DMS79 (cell line): ENCODE measurements at regions not wholly inside any gene's neighbourhood (a gene's known extent, or its start where the extent isn't known, plus 50 kb on each side); places are given as distances from the start of the nearest gene placed in this dataset.
"Not testable (repeated sequence)": the region's sequence is repeated elsewhere in the genome, so short reads cannot be mapped to it uniquely, and the experiment has no call there.

Experiments used
- DNase-seq: peaks from one replicate; lab custom pipeline; 2025; lab: John Stamatoyannopoulos, UW

GRCh38 chr14:104249706-104250105 lies 111.3 kb downstream of the KIF26A start:
- no peak for DNase-seq

DNA sequence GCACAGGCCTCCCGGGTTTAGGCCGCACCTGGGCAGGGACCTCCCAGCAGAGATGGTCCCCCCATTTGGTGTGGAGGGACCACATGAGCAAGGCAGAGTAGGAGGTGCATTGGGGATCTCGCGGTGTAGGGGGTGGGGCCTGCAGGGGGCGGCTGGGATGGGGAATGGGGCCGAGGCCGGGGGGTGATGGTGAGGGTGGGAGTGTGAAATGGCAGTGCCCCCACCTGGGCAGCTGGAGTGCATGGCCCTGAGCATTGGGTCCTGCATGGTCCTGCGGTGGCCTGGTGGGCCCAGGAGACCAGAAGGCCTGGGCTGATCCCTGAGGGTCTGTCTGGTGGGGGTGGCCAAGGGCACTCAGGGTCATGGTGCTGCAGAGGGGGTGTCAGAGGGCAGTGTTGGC lies 111.8 kb downstream of the KIF26A start:
- no peak for DNase-seq

DNA sequence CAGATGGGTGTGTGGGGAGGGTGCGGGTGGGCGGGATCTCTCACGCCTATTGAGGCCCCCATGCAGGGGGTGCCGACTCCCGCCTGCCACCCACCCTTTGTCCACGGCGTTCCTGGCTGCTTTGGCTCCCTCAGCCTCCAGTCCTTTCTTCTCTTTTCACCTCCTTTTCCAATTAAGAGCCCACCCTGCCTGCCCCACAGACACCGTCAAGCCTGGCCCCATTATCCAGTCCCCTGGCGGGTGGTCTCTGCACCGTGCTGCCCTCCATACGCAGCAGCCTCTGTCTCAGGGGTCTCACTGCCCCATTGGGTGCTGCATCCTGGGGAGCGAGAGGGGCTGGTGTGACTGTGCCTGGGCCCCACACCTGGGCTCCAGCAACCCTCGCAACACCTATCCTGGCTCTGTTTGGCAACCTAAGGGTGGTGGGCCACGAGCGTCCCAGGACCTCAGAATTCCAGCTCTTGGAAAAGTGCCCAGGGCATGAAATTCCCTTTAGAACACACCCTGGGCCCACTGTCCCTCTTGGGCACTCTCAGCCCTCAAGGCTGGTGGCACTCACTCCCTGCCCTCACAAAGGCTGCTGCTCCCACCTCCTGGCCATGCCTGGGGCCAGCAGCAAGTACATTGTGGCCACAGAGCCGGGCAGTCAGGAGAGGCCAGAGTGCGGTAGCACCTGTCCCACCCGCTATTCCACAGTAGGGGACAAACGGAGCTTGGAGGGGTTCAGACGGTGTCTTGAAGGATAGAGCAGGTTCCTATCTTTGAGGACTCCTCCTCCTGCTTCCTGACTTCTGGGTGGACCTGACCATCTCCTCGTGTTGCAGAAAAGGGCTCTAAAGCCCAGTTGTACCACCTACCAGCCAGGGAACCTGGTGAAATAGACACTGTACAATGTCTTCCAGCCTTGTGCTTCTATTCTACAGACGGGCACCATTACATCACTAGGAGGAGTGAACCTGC lies 114.1 kb downstream of the KIF26A start:
- no peak for DNase-seq

GRCh38 chr14:104253223-104253822 lies 114.9 kb downstream of the KIF26A start:
- no peak for DNase-seq

DNA sequence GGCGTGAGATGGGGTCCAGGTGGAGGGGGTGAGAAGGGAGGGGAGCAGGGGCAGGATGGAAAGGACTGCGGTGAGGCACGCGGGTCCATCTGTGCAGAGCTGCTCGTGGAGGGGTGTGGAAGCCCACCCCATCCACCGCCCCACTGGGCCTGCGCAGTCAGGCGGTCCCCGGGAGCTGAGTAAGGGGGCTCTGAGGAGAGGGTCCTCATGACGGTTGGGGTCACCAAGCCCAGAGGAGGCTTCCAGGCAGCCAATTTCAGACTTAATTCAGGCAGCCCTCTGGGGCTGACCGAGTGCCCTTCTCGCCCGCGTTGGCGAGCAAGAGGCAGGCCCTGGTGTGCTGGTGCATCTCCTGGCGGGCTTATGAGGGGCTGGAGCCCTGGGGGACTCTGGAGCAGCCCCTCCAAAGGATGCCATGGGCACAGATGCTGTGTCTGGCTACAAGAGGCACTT lies 115.5 kb downstream of the KIF26A start:
- DNase-seq, result no peak

GRCh38 chr14:104254735-104255400 lies 116.5 kb downstream of the KIF26A start:
- DNase-seq, result no peak

GRCh38 chr14:104256025-104256424 lies 117.6 kb downstream of the KIF26A start:
- no peak for DNase-seq

DNA sequence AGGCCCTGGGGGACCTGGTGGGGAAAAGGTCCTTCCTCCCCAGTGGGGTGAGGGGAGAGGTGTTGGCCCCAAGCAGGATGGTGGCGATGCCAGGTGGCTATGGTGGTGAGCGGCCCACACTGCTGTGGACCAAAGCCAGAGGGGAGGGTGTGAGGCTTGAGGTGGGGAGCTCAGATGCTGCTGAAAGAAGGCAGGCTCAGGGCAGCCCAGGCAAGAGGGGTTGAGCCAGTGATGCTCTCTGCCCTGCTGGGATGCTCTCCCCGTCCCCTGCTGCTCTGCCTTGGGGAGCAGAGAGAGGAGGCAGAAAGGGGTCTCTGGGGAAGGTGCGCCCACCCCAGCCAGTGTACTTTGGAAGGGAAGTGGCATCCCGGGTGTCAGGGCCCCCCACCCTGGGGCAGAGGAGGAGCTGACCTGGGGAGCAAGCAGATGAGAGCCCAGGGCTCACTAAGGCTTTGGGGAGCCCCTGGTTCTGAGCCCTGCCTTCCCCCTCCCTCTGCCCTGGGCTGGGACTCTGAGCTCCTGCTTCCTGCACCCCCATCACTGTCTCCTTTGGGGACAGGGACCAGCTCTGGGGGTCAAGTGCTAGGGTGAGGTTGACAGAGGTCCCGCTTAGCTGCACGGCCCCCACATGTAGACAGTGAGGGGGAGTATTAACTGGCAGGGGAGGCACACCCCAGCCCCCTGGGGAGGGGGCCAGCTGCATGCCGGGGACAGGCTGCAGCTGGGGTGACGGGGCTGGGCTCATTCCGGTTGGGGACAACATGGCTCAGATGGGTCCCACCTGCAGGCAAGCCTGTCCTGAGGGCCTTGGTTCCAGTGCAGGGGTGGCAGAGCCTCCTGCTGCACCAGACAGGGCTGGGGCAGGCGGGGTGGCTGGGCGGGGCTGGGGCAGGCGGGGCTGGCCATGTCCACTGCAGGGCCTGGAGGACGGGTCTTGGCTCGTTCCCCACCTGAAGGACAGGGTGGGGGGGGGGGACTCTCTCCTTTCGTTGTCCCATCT lies 124.4 kb downstream of the KIF26A start:
- DNase-seq, result no peak

GRCh38 chr14:104263675-104264358 lies 125.4 kb downstream of the KIF26A start:
- DNase-seq, result no peak

- no peak for DNase-seq
These were observed 126.3 kb downstream of the KIF26A start for GRCh38 chr14:104264495-104265265.

DNA sequence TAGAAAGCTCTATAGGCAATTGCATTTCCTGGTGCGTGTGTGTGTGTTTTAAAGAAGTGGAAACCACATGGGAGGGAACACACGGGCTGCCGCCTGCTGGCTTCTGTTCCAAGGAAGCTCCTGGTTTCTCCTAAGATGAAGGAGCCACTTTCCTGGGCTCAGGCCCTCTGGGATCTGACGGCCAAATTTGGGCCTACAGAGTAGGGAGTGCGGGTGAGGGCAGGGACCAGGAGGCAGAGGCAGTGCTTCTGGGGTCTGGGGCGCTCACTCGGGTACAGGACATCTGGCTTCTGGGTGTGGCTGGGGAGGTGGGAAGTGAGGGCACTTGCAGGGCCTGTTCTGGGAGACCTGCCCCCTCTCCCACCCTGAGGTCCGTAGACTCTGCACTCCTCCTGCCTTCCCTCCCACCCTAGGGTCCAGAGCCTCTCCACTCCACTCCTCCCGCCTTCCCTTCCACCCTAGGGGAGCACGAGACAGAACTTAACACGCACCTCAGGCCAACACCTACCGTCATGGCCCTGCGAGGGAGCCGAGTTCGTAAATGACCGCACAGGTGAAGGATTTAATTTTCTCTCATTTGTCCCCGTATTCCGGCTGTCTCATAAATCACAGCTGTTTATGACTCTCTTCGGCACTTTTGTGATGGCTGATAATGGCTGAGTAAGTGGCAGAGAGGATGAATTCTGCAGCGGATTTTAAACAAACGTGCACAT lies 127.7 kb downstream of the KIF26A start:
- DNase-seq, result no peak

- no peak for DNase-seq
These were observed 128.5 kb downstream of the KIF26A start for GRCh38 chr14:104266631-104267575.

GRCh38 chr14:104267895-104268294 lies 129.5 kb downstream of the KIF26A start:
- no peak for DNase-seq

DNA sequence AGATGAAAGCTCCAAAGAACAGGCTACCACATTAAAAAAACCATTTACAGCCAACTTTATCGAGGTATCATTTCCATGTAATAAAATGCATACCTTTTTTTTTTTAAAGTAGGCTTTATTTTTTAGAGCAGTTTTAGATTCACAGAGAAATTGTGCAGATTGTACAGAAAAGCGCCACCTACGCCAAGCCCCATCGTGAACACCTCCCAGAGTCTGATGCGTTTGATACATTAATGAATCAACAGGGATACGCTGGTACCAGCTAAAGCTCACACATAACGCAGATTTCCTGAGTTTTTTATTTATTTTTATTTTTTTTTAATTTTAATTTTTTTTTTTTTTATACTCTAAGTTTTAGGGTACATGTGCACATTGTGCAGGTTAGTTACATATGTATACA lies 129.9 kb downstream of the KIF26A start:
- no peak for DNase-seq

- no peak for DNase-seq
These were observed 130.5 kb downstream of the KIF26A start for GRCh38 chr14:104268725-104269436.

DNA sequence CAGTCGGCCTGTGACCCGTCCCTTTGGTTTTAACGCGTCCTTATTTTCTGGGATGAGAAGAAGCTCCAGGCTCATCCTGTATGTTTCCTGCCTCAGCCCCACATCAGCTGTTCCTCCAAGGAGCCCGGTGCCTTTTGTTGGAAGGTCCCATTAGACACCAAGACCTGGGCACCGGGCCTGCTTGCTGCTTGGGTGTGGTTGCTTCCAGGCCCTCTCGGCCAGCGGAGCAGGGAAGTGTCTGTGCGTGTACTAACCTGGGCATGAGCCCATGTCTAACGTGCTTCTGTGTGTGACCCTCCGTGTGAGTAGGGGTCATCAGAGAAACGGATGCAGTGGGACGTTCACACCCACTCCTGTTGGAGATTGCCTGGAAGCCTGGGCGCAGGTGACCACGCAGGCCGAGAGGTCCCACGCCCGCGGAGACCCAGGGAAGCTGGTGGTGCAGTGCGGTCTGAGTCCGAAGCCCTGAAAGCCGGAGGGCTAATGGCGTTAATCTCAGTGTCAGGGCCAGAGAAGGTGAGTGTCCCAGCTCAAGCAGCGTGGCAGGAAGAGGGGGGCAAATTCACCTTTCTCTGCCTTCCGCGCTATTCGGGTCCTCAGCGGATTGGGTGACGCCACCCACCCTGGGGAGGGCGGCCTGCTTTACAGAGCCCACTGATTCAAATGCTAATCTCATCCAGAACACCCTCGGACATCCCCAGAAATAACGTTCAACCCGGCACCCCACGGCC lies 131.3 kb downstream of the KIF26A start:
- not testable (repeated sequence) for DNase-seq

DNA sequence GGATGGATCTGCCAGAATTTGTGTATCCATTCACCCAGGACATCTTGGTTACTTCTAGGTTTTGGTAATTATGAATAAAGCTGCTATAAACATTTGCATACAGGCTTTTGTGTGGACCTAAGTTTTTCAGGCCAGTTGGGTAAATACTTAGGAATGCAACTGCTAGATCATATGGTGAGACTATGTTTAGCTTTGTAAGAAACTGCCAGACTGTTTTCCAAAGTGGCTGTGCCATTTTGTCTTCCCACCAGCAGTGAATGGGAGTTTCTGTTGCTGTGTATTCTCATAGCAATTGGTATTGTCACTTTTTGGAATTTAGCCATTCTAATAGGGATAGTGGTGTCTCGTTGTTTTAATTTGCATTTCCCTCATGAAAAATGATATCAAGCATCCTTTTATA lies 133.0 kb downstream of the KIF26A start:
- no peak for DNase-seq
